Osteoblast (primary cell): ENCODE measurements at regions not wholly inside any gene's neighbourhood (a gene's known extent, or its start where the extent isn't known, plus 50 kb on each side); places are given as distances from the start of the nearest gene placed in this dataset.

ENCODE experiments used
- DNase-seq: peaks from one replicate; pipeline ENCODE4 v3.0.0; 2011; ENCODE audit warnings: low spot score, mixed read lengths; ENCODE audit not compliant: insufficient read length; ENCODE audit errors: missing footprints
- H2AFZ ChIP-seq: 2 replicates; pipeline ENCODE4 v1.6.0; 2011; ENCODE audit warnings: mild to moderate bottlenecking, low read length
- H3K27ac ChIP-seq: 2 replicates; pipeline ENCODE4 v1.5.1; 2011; ENCODE audit warnings: mild to moderate bottlenecking, low read depth, low read length, moderate library complexity
- H3K27me3 ChIP-seq: 2 replicates; pipeline ENCODE4 v1.6.0; 2012; ENCODE audit warnings: mild to moderate bottlenecking, control low read depth, inconsistent platforms, low read length, moderate library complexity; ENCODE audit not compliant: insufficient read depth
- H3K36me3 ChIP-seq: 2 replicates; pipeline ENCODE4 v1.5.1; 2011; ENCODE audit warnings: mild to moderate bottlenecking, low read length, control low read depth, moderate library complexity; ENCODE audit not compliant: insufficient read depth
- H3K4me1 ChIP-seq: 2 replicates; pipeline ENCODE4 v1.5.1; 2011; ENCODE audit warnings: mild to moderate bottlenecking, low read length, control low read depth, moderate library complexity; ENCODE audit not compliant: insufficient read depth
- H3K4me2 ChIP-seq: 2 replicates; pipeline ENCODE4 v1.6.0; 2011; ENCODE audit warnings: mild to moderate bottlenecking, low read length; ENCODE audit not compliant: insufficient read depth
- H3K4me3 ChIP-seq: fragments of 200-600 bp; sonication (generic); 3 replicates; pipeline ENCODE4 v1.5.1; 2012; ENCODE audit warnings: mild to moderate bottlenecking, low read length, inconsistent platforms; ENCODE audit not compliant: insufficient read depth
- H3K79me2 ChIP-seq: 2 replicates; pipeline ENCODE4 v1.6.0; 2012; ENCODE audit warnings: mild to moderate bottlenecking, low read length, control low read depth, inconsistent platforms; ENCODE audit not compliant: insufficient read depth
- H3K9me3 ChIP-seq: 2 replicates; pipeline ENCODE4 v1.5.1; 2011; ENCODE audit warnings: low read depth, low read length, control low read depth
- H4K20me1 ChIP-seq: 2 replicates; pipeline ENCODE4 v1.6.0; 2012; ENCODE audit warnings: mild to moderate bottlenecking, low read length, control low read depth; ENCODE audit not compliant: insufficient read depth
- TF ChIP-seq, protein P1 (sequence below): IDR thresholded peaks from 2 replicates; pipeline ENCODE4 v1.5.1; 2011; ENCODE audit warnings: mild to moderate bottlenecking, low read depth, low read length, moderate library complexity; ENCODE audit errors: extremely low read depth

DNA sequence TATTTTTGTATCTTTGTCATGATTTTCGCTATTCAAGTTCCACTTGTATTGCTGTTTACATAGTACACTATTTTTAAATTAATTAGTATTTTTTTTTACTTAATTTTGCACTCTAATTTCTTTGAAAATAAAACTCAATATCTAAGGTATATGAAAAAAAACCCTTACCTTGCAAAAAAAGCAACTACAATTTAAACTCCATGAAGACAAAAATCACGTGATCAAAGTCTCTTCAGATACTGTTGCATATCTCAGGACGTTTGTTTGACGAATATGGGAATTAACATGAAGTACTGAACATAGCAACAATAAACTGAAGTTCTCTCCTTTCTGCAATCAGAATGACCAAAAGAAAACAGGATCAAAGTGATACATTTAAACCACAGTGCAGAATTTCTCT, 968.4 kb upstream of the SEL1L start:
- Histone ChIP-seq H3K36me3 (no peaks in the 10 kb centered on the region), H2AFZ (no peak overlapping the region), H3K4me2 (no peak overlapping the region), H3K27me3 (no peaks in the 10 kb centered on the region), H3K27ac (no peak overlapping the region), H3K4me3 (no peak overlapping the region), H4K20me1 (no peaks in the 10 kb centered on the region), H3K79me2 (no peaks in the 10 kb centered on the region), H3K9me3 (no peaks in the 10 kb centered on the region), H3K4me1 (no peaks in the 10 kb centered on the region)
- TF ChIP-seq, protein P1, sequence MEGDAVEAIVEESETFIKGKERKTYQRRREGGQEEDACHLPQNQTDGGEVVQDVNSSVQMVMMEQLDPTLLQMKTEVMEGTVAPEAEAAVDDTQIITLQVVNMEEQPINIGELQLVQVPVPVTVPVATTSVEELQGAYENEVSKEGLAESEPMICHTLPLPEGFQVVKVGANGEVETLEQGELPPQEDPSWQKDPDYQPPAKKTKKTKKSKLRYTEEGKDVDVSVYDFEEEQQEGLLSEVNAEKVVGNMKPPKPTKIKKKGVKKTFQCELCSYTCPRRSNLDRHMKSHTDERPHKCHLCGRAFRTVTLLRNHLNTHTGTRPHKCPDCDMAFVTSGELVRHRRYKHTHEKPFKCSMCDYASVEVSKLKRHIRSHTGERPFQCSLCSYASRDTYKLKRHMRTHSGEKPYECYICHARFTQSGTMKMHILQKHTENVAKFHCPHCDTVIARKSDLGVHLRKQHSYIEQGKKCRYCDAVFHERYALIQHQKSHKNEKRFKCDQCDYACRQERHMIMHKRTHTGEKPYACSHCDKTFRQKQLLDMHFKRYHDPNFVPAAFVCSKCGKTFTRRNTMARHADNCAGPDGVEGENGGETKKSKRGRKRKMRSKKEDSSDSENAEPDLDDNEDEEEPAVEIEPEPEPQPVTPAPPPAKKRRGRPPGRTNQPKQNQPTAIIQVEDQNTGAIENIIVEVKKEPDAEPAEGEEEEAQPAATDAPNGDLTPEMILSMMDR, result no peak
- no peak for DNase-seq

DNA sequence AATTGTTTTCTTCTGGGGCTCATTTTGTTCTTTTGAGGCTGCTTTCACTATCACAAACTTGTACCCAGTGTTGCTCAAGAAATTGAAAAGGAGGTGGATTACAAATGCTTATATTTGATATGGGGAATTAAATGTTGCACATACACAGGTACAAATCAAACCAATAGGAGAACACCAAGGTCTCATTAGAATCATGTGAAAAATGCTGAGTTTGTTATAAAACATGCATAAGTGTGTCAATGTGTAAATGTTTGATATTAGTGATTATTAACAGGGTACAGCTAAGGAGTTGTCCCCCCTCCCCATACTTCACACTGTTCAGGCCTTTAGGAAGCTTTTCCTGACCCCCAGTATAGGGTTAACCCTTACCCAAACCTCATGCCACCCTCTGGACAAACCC, 971.2 kb upstream of the SEL1L start:
- no peaks in the 10 kb centered on the region for H3K4me1 ChIP-seq
- no peaks in the 10 kb centered on the region for H3K27me3 ChIP-seq
- H3K79me2 ChIP-seq, result no peaks in the 10 kb centered on the region
- no peak overlapping the region for H3K27ac ChIP-seq
- TF ChIP-seq, protein P1, result no peak
- H3K36me3 ChIP-seq, result no peaks in the 10 kb centered on the region
- no peak overlapping the region for H3K4me3 ChIP-seq
- H4K20me1 ChIP-seq, result no peaks in the 10 kb centered on the region
- no peak for DNase-seq
- H3K9me3 ChIP-seq, result no peaks in the 10 kb centered on the region
- H2AFZ ChIP-seq, result no peak overlapping the region
- H3K4me2 ChIP-seq, result no peak overlapping the region

DNA sequence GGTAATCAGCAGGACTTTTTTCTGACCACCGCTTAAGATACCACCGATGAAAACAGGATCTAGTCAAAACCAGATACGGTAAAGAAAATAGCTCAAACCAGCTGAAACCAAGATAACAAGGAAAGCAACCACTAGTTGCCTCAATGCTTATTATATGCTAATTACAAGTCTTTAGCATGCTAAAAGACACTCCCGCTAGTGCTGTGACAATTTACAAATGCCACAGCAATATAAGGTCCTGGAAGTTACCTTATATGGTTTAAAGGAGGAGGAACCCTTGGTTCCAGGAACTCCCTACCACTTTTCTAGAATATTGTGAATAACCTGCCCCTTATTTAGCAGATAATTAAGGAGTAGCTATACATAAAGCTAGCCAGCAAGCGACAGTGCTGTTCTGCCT, 976.4 kb upstream of the SEL1L start:
- TF ChIP-seq, protein P1, result no peak
- H3K4me2 ChIP-seq, result no peak overlapping the region
- no peak for DNase-seq
- H3K4me1 ChIP-seq, result no peaks in the 10 kb centered on the region
- H2AFZ ChIP-seq, result no peak overlapping the region
- no peaks in the 10 kb centered on the region for H3K79me2 ChIP-seq
- H4K20me1 ChIP-seq, result no peaks in the 10 kb centered on the region
- H3K4me3 ChIP-seq, result no peak overlapping the region
- H3K36me3 ChIP-seq, result no peaks in the 10 kb centered on the region
- H3K27ac ChIP-seq, result no peak overlapping the region
- H3K27me3 ChIP-seq, result no peaks in the 10 kb centered on the region
- no peaks in the 10 kb centered on the region for H3K9me3 ChIP-seq

DNA sequence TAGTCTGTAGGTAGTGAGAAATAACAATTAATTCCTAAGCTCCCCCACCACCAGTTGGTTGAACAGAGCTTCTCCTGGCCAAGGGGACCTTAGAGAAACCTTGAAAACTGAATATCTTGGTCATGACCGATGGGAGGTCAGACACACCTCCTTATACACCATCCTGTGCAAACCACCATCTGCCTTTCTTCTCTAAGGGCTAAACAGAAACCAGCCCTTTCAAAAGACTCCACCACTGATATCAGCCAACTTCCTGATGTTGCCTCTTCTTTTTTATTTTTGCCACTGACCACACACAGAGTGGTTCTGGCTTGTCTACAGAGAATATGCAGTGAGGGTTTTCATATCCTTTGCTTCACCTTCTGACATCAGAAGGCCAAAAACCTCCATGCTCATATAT, 977.7 kb upstream of the SEL1L start:
- Histone ChIP-seq H2AFZ (no peak overlapping the region), H3K4me1 (no peaks in the 10 kb centered on the region), H3K4me2 (no peak overlapping the region), H3K27ac (no peak overlapping the region), H3K79me2 (no peaks in the 10 kb centered on the region), H3K9me3 (no peaks in the 10 kb centered on the region), H3K27me3 (no peaks in the 10 kb centered on the region), H4K20me1 (no peaks in the 10 kb centered on the region), H3K36me3 (no peaks in the 10 kb centered on the region), H3K4me3 (no peak overlapping the region)
- TF ChIP-seq, protein P1, result no peak
- DNase-seq, result no peak
